ENCODE measurements at regions not wholly inside any gene's neighbourhood (a gene's known extent, or its start where the extent isn't known, plus 50 kb on each side); places are given as distances from the start of the nearest gene placed in this dataset.

- DNase-seq (ENCODE audit: low spot score) = no peak
- Mint-ChIP-seq H3K4me3 (ENCODE audit: unreplicated experiment) (no peak overlapping the region), H3K36me3 (ENCODE audit: low read depth, unreplicated experiment) (peaks cover 5% of the 10 kb centered on the region), H3K27ac (ENCODE audit: unreplicated experiment) (no peak overlapping the region), H3K27me3 (ENCODE audit: unreplicated experiment) (no peaks in the 10 kb centered on the region), H3K4me1 (ENCODE audit: unreplicated experiment) (no peaks in the 10 kb centered on the region), H3K9me3 (ENCODE audit: unreplicated experiment) (no peaks in the 10 kb centered on the region)
- TF ChIP-seq, protein P1, sequence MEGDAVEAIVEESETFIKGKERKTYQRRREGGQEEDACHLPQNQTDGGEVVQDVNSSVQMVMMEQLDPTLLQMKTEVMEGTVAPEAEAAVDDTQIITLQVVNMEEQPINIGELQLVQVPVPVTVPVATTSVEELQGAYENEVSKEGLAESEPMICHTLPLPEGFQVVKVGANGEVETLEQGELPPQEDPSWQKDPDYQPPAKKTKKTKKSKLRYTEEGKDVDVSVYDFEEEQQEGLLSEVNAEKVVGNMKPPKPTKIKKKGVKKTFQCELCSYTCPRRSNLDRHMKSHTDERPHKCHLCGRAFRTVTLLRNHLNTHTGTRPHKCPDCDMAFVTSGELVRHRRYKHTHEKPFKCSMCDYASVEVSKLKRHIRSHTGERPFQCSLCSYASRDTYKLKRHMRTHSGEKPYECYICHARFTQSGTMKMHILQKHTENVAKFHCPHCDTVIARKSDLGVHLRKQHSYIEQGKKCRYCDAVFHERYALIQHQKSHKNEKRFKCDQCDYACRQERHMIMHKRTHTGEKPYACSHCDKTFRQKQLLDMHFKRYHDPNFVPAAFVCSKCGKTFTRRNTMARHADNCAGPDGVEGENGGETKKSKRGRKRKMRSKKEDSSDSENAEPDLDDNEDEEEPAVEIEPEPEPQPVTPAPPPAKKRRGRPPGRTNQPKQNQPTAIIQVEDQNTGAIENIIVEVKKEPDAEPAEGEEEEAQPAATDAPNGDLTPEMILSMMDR (IDR thresholded peaks at IDR 0.05; ENCODE audit: unreplicated experiment) = no peak
Observed at GRCh38 chr21:35291034-35291433, 241.9 kb upstream of the RUNX1 start.

DNA sequence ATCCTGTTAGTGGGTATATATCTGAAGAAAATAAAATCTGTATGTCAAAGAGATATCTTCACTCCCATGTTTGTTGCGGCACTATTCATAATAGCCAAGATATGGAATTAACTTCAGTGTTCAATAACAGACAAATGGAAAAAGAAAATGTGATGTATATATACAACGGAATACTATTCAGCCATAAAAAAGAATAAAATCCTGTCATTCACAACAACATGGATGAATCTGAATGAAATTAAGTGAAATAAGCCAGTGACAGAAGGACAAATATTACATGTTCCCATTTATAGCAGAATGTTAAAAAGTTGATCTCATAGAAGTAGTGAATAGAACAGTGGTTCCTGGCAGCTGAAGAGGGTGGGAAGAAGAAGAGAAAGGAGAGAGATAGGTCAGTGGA is 239.1 kb upstream of the RUNX1 start:
- H3K36me3 Mint-ChIP-seq (ENCODE audit: low read depth, unreplicated experiment) = peaks cover 5% of the 10 kb centered on the region
- peaks cover 5% of the 10 kb centered on the region for H3K4me1 Mint-ChIP-seq (ENCODE audit: unreplicated experiment)
- no peak overlapping the region for H3K4me3 Mint-ChIP-seq (ENCODE audit: unreplicated experiment)
- H3K27ac Mint-ChIP-seq (ENCODE audit: unreplicated experiment) = no peak overlapping the region
- TF ChIP-seq, protein P1 (IDR thresholded peaks at IDR 0.05; ENCODE audit: unreplicated experiment) = no peak
- H3K27me3 Mint-ChIP-seq (ENCODE audit: unreplicated experiment) = no peaks in the 10 kb centered on the region
- H3K9me3 Mint-ChIP-seq (ENCODE audit: unreplicated experiment) = no peaks in the 10 kb centered on the region
- DNase-seq (ENCODE audit: low spot score) = no peak

DNA sequence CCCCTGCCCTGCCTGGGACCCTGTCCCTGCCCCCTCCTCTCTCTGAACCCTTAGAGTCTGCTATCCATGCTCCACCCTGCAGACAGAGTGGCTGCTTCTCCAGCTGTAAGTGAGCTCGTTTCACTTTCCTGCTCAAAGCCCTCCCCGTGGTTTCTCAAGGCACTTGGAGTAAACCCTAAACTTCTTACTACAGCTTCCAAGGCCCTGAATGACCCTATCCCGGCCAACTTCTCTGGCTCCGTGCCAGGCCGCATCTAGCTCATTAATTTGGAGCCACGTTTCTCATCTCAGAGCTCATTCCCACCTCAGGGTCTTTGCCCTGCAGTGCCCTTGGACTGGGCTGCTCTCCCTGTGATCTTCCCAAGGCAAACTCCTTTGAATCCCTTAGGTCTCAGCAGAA is 235.1 kb upstream of the RUNX1 start:
- Mint-ChIP-seq H3K27me3 (ENCODE audit: unreplicated experiment) (peaks cover 1% of the 10 kb centered on the region), H3K9me3 (ENCODE audit: unreplicated experiment) (no peaks in the 10 kb centered on the region), H3K4me1 (ENCODE audit: unreplicated experiment) (peaks cover 15% of the 10 kb centered on the region), H3K4me3 (ENCODE audit: unreplicated experiment) (no peak overlapping the region), H3K36me3 (ENCODE audit: low read depth, unreplicated experiment) (peaks cover 5% of the 10 kb centered on the region), H3K27ac (ENCODE audit: unreplicated experiment) (no peak overlapping the region)
- TF ChIP-seq, protein P1 (IDR thresholded peaks at IDR 0.05; ENCODE audit: unreplicated experiment) = no peak
- no peak for DNase-seq (ENCODE audit: low spot score)

DNA sequence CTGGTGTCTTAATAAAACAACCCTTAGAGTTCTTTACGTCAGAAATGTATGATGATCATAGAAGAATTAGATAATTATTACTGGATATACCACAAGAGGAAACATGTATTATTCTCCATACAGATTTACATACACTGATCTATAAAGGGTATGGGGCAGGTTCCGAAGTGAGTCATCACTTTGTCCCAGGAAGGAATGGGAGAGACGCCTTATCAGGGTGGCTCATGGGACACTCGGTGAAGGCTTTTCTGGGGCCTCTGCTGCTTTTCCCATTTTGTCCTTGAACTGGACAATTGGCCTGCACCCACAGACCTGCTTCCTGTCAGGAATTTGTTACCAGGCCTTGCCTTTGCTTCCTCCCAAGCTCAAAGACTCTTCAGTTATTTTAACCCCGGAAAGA is 233.8 kb upstream of the RUNX1 start:
- Mint-ChIP-seq H3K27me3 (ENCODE audit: unreplicated experiment) (peaks cover 1% of the 10 kb centered on the region), H3K36me3 (ENCODE audit: low read depth, unreplicated experiment) (peaks cover 5% of the 10 kb centered on the region), H3K27ac (ENCODE audit: unreplicated experiment) (no peak overlapping the region), H3K4me3 (ENCODE audit: unreplicated experiment) (no peak overlapping the region), H3K9me3 (ENCODE audit: unreplicated experiment) (no peaks in the 10 kb centered on the region), H3K4me1 (ENCODE audit: unreplicated experiment) (peaks cover 15% of the 10 kb centered on the region)
- TF ChIP-seq, protein P1 (IDR thresholded peaks at IDR 0.05; ENCODE audit: unreplicated experiment) = no peak
- DNase-seq (ENCODE audit: low spot score) = no peak

GRCh38 chr21:35281956-35282355 is 232.9 kb upstream of the RUNX1 start:
- Mint-ChIP-seq H3K27me3 (ENCODE audit: unreplicated experiment) (peaks cover 1% of the 10 kb centered on the region), H3K4me3 (ENCODE audit: unreplicated experiment) (no peak overlapping the region), H3K27ac (ENCODE audit: unreplicated experiment) (no peak overlapping the region), H3K4me1 (ENCODE audit: unreplicated experiment) (peaks cover 15% of the 10 kb centered on the region), H3K9me3 (ENCODE audit: unreplicated experiment) (no peaks in the 10 kb centered on the region), H3K36me3 (ENCODE audit: low read depth, unreplicated experiment) (no peaks in the 10 kb centered on the region)
- TF ChIP-seq, protein P1 (IDR thresholded peaks at IDR 0.05; ENCODE audit: unreplicated experiment) = no peak
- DNase-seq (ENCODE audit: low spot score) = no peak

Measured in endothelial cell (in vitro differentiated cells).